ENCODE measurements at regions not wholly inside any gene's neighbourhood (a gene's known extent, or its start where the extent isn't known, plus 50 kb on each side); places are given as distances from the start of the nearest gene placed in this dataset.

GRCh38 chr4:122548452-122548851 is 72.4 kb downstream of the IL21 start:
- H3K27ac ChIP-seq (ENCODE audit: low read depth, low read length): no peak overlapping the region
- ATAC-seq (no peak), DNase-seq (ENCODE audit: low read depth, low spot score) (no peak)
- CTCF ChIA-PET: no interaction called here
- intact Hi-C loops (cut with micrococcal nuclease): no loop called here
- H2AFZ ChIP-seq (ENCODE audit: low read depth, low read length, poor library complexity, severe bottlenecking): no peak overlapping the region
- POLR2A ChIA-PET: no interaction called here
- H3K9me3 ChIP-seq (ENCODE audit: control insufficient read depth in 1 of 2, insufficient read depth in 1 of 2, low read depth in 1 of 2, low read length in 2 of 2): no peaks in the 10 kb centered on the region
- H3K9me2 ChIP-seq (ENCODE audit: insufficient read depth): no peaks in the 10 kb centered on the region
- no peaks in the 10 kb centered on the region for H4K20me1 ChIP-seq (ENCODE audit: insufficient read depth)
- RAD21 ChIA-PET (ENCODE audit: low non-redundant PET in 1 of 2, low total read pairs in 2 of 2, uncharacterized antibody in 2 of 2, unreplicated experiment in 2 of 2): no interaction called here
- no peaks in the 10 kb centered on the region for H3K27me3 ChIP-seq (ENCODE audit: insufficient read depth, low read length)
- no peak for TF ChIP-seq RAD21 (IDR thresholded peaks at IDR 0.05; ENCODE audit: low read depth)
- TF ChIP-seq ZFX (IDR thresholded peaks at IDR 0.05): no peak
- TF ChIP-seq JUND (IDR thresholded peaks at IDR 0.05): no peak
- TF ChIP-seq POLR2A (IDR thresholded peaks at IDR 0.05; ENCODE audit: borderline replicate concordance, extremely low read depth, insufficient read depth, insufficient read length): no peak
- no peak for TF ChIP-seq CTCF (IDR thresholded peaks at IDR 0.05 in 2 of 3, conservative IDR thresholded peaks at IDR 0.05 in 1 of 3; ENCODE audit: borderline replicate concordance in 1 of 3, insufficient read depth in 1 of 3, low read depth in 2 of 3, low read length in 2 of 3)
- TF ChIP-seq EZH2 (IDR thresholded peaks at IDR 0.05): no peak
- TF ChIP-seq POLR2AphosphoS5 (IDR thresholded peaks at IDR 0.05; ENCODE audit: low read depth, low read length): no peak
- TF ChIP-seq TCF7L2 (IDR thresholded peaks at IDR 0.05; ENCODE audit: borderline replicate concordance, extremely low read depth, insufficient read depth, insufficient read length): no peak
- no peak for TF ChIP-seq YY1 (IDR thresholded peaks at IDR 0.05; ENCODE audit: extremely low read depth, insufficient replicate concordance, low read depth, low read length)
- TF ChIP-seq EGR1 (IDR thresholded peaks at IDR 0.05; ENCODE audit: low read depth): no peak
- TF ChIP-seq EZH2phosphoT487 (IDR thresholded peaks at IDR 0.05; ENCODE audit: borderline replicate concordance): no peak
- TF ChIP-seq CBX3 (IDR thresholded peaks at IDR 0.05; ENCODE audit: low read depth): no peak
- no peak for TF ChIP-seq ZBTB33 (IDR thresholded peaks at IDR 0.05; ENCODE audit: extremely low read depth, insufficient replicate concordance, low read length)
- TF ChIP-seq CEBPB (IDR thresholded peaks at IDR 0.05; ENCODE audit: low read depth): no peak
- TF ChIP-seq SIN3A (IDR thresholded peaks at IDR 0.05; ENCODE audit: low read depth): no peak
- no peak for TF ChIP-seq ZNF274 (IDR thresholded peaks at IDR 0.05; ENCODE audit: low read depth, low read length)
- TF ChIP-seq SP1 (IDR thresholded peaks at IDR 0.05; ENCODE audit: low read depth): no peak
- TF ChIP-seq SRF (IDR thresholded peaks at IDR 0.05; ENCODE audit: low read depth): no peak
- H3K4me2 ChIP-seq (ENCODE audit: low read length): no peak overlapping the region
- H3K4me1 ChIP-seq (ENCODE audit: control insufficient read depth in 1 of 2, insufficient read depth in 2 of 2, low read length in 2 of 2): no peaks in the 10 kb centered on the region
- no peak overlapping the region for H3K9ac ChIP-seq (ENCODE audit: low read length)
- no TSS peak for BruUV-seq (replicated peaks)
- H3K79me2 ChIP-seq (ENCODE audit: insufficient read depth, low read length): no peaks in the 10 kb centered on the region
- no peaks in the 10 kb centered on the region for H3K36me3 ChIP-seq (ENCODE audit: control insufficient read depth in 1 of 2, insufficient read depth in 2 of 2, low read length in 2 of 2)
- H3K4me3 ChIP-seq (replicated peaks in 1 of 2; ENCODE audit: low read depth in 1 of 2, low read length in 2 of 2): no peak overlapping the region
